HuH-7.5 (cell line): ENCODE measurements at regions not wholly inside any gene's neighbourhood (a gene's known extent, or its start where the extent isn't known, plus 50 kb on each side); places are given as distances from the start of the nearest gene placed in this dataset.

Experiments used
- DNase-seq: peaks from one replicate; pipeline ENCODE4 v3.0.0; 2011; ENCODE audit warnings: low spot score

DNA sequence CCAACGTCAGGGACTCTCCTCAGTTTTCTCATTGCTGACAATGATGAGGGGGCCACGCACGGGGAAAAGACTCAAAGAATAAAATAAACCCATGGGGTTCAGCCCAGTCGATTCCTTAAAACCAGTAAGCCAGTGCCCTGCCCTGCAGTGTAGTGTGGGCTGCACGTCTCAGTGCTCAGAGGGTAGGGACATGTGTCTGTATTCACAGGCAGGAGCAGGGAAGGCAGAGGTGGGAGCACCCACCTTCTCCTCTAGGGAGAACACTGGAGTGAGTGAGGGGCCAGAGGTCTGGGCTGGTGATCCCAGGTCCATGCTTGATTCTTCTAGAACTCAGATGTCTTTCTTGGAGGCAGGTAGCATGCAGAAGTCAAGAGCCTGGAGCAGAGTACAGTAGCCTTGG lies 303.6 kb downstream of the MATN1 start:
- DNase-seq: no peak

DNA sequence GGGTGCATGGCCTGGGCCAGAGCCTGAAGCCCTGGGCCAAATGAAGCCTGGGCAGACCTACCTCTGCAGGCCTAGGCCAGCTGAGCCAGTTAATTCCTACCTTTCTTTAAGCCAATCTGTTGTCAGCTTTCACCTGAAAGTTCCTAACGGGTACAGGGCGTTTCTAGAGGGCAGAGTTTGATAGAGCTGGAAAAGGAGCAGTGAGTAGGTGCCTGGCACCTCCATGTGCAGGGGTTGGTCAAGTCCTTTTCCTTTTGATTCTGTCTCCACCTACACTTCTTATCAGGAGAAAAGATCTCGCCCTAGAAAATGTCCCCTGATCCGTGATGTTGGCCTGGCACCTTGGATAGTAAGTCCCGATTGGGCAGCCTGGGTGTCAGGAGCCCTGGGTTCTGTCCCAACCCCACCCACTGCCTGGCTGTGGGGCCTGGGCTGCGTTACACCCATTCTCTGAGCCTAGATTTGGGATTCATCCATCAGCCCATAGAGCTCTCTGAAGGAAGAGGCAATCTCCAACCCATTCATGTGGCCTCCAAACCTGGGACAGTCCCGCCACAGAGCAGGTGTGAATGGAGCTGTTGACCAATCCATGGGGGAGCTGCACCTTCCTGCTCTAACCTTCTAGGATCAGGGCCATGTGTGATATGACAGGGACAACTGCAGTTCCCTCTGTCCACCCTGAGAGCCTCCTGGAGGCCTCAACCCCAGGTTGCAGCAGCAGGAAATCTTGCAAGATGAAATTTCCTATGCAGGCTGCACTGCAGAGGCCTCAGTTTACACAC lies 304.3 kb downstream of the MATN1 start:
- no peak for DNase-seq

DNA sequence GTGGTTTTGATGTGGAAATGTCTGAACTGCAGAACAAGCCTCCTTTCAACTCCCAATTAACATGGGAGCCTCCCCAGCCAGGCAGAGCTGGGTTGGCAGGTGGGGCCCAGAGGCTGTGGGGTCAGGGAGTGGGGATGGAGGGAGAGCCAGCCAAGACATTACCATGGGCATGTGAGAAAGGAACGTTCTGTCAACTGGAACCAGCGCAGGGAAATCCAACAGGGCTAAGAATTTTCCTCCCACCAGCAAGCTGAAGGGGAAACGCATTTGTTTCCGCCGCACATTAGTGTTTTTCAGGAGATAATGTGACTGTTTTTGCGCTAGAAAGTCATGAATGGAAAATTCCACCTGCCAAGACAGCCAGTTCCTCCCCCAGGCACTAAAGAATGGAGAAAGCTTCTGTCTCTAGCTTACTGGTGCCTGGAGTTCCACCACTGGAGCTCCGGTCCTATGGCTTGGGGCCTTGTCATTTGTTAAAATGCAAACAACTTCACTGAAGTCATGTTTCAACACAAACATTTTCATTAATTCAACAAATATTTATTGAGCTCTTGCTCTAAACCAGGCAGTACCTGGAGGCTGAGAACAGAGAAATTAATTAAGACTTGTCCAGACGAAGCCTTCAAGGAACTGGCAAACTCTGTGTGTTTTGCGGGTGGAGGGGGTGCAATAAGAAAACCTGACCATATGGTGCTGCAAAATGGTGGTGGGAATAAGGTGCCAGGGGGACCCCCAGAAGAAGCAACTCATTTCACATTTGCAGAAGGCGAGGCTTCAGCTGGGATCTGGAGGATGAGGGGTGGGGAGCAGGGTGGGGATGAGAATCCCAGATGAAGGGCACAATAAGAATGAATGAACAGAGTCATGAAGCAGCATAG lies 305.1 kb downstream of the MATN1 start:
- no peak for DNase-seq

DNA sequence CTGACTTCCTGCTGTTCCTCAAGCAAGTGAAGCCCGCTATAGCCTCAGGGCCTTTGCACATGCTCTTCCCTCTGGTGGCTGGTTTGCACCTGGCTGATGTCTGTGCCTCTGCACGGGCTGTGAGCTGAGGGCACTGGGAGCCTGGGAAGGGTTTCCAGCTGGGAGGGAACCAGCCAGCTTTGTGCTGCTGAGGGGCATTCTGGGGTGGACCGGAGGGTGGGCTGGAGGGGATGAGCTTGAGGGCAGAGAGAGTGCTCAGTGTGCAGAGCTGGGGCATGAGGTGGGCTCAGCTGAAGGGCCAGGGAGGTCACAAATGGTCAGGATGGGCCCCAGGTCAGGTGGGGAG lies 305.7 kb downstream of the MATN1 start:
- DNase-seq: no peak

DNA sequence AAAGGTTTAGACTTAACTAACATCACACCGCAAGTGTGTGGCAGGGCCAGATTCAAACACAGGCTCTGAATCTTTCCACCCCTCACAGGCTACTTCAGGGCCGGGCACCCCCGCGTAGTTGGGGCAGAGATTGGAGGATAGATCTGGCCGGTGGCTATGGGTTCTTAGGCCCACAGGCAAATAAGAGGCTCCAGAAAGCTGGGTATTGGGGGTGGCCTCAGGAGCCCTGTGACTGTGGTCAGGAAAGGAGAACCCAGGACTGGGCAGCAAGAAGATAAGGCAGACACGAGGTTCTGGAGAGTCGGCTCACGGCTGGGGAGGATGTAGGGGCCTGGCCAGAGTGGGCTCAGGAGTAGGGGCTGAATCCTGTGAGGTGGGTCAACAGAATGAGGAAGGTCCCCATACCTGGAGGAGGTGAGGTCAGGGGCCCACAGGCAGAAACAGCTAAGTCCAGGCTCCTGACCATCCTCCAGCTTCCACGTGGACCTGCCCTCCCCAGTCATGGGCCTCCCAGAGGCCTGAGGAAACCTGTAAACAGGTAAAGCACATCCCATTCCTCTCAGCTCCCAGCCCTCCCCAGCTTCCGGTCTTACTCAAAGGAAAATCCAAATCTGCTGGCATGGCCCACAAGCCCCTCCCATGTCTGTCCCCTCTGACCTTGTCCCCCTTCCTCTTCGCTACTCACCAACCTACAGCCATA lies 306.2 kb downstream of the MATN1 start:
- no peak for DNase-seq

DNA sequence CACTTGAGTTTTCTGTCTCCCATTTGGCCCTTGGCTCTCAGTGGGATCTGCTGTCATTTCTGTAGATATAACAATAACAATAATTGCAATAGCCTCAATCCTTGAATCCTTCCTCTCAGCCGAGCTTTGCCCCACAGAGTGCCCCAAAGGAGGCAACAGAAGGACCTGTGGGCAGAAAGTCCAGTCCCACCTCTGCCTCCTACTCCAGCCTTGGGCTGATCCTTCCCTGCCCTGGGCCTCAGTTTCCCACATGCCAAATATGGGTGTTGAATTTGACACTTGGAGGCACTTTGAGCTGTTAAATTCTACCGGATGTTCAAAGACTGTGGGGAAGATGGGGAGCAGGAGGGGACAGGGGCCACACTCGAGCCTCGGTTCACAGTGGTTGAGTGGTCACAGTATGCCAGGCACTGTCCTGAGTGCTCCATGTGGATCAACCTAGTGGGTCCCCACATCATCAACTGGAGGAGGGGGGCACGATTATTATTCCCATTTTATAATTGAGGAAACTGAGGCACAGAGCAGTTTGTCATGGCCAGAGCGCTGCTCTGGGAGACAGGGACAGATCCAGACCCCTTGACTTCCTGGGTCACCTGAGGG lies 307.1 kb downstream of the MATN1 start:
- DNase-seq: no peak

DNA sequence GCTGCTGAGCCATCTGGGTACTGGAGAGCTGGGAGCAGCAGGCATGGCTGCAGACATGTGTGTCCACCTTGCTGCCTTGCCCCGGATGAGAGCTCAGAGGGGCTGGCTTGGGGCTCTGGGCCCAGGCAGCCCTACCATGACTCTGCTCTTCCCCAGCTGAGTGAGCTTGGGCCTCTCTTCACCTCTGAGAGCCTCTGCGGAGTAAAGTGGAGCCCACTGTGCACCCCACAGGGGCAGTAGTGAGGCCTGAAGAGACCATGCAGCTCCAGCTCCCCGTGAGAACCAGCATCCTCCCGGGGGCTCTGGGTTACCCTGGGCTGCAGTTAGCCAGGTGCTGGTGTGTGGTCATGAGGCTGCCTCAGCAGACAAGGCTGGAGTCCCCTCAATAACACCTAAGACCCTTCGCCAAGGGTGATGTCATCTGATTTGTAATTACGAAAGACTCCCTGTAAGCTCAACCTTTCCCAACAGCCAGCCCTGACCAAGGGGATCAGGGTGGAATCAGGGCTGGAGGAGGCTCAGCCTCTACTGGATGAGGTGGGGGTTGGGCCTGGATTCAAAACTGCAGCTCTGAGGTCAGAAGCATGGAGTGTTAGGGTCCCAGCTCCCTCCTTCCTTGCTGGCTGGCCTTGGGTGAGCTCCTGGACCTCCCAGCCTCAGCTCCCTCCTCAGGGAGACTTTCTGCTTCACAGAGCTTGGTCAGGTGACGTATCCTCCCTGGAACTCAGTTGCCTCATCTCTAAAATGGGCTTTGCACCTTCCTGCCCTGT lies 308.0 kb downstream of the MATN1 start:
- DNase-seq: no peak

DNA sequence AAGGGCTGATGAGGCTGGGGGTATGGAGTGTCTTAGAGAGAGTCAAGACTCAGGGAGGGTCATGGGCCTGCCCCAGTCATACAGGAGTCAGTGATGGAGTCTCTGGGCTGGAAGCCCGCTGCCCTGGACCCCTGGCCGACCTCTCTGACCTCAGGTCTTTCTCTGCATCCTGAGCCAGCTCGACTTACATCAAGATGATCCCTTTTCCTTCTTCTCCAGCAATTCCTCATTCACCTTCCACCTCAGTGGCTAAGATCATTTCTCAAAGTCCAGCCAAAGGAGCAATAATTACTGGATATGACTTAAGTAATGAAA lies 308.6 kb downstream of the MATN1 start:
- DNase-seq: no peak

DNA sequence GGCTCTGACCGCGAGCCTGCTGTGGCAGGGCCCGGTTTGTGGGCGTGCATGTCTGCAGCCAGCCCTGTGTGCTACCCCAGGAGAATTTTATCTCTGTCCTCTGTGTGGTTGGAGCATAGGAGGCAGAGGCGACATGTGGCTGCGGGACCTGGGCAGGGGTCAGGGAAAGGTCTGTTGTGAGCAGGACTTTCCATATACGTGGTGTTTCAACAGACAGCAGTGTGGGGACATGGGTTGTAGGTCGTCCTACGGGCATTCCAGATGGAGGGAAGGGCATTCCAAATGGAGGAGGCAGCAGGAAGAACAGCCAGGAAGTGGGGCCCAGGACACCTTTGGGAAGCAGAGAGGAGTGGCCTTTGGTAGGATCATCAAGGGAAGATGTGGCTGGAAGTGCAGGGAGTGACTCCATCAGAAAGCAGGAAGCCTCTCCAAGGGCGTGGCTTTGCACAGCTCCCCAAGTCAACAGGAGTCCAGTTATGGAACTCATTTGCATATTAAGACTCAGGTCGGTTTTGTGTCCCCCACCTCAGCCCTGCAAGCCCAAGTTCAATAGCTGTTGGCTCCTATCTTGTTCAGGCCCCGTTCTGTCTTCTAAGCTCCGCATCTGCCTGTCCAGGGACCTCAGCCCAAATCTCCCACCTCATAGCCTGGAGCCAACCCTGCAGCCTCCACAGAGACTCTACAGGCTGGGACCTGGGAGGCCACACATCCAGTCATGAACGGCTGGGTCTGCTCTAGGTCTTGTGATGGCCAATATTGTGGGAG lies 309.1 kb downstream of the MATN1 start:
- no peak for DNase-seq

DNA sequence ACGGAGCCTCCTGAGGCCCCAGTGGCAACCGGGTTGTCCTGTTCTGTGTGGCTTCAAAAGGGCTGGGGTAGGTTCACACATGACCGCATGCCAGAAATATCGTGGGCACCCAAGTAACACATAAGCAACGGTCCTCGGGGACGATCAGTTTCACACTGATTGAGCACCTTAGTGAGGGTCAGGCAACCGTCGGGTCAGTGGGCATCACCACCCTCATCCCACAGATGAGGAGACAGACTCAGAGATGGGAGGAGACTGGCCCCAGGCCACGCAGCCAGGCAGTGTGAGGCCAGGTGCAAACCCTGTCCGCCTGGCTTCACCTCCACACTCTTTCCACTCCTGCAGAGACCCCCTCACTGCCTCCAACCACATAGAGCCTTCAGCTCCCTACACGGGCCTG lies 309.8 kb downstream of the MATN1 start:
- DNase-seq: no peak

DNA sequence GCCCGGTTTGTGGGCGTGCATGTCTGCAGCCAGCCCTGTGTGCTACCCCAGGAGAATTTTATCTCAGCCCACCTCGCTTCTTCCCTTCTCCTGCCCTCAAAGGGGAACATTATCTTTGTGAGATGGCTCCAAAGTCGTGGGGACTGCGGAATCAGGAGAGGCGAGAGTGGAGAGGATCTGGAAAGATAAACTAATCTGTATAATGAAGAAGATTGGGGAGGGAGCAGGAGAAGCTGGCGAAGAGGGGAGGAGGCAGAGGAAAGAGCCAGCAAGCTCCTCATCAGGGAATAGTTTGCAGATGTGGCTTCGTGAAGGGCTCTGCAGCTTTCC lies 310.3 kb downstream of the MATN1 start:
- no peak for DNase-seq

DNA sequence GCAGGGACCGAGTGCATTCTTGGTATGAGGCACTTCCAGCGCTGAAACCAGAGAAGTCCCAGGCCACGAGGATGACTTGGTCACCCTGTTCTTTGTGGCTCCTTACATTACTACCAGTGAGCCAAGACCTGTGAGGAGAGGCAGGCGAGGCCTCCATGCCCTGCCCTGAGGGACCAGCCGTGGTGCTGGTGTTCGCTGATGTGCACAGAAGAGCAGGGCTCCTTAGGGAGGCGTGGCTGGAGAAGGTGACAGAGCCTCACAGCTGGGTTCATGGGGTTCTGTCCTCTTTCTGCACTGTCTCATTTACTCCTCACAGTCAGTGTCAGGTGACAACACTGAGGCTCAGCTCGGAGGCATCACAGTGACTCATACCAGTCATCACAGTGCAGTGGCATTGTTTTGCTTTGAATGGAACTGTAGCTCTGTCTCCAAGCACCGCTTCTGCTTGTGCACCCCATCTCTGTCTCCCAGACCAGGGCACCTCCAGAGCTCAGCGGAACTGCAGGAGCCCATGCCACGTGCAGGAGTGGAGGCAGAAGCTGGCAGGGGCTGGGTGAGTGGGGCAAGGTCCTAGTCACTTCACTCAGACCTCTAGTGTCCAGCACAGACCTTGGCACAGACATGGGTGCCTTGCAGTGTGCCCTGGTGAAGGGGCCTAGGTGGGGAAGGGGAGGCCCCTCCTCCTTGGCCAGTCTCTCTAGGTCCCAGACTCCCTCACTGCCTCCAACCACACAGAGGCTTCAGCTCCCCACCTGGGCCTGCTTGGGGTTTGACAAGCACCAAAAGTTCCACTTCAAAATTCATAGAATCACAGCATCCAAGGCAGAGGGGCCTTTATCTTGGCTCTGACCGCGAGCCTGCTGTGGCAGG lies 310.9 kb downstream of the MATN1 start:
- no peak for DNase-seq

DNA sequence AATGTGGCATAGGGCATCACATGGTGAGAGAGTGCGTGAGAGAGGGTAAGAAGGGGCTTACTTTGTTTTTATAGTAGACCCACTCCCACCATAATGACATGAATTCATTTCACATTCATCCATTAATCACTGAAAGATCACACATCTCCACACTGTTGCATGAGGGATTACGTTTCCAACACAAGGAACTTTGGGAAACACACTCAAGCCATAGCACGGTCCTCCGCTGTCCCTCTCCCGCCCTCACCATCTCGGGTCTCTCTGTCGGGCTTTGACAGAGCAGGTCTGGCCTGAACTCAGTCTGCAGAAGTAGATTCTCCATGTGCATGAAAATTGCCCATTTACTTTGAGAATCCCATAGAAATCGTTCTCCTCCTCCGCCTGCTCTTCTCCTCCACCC lies 312.2 kb downstream of the MATN1 start:
- DNase-seq: no peak

DNA sequence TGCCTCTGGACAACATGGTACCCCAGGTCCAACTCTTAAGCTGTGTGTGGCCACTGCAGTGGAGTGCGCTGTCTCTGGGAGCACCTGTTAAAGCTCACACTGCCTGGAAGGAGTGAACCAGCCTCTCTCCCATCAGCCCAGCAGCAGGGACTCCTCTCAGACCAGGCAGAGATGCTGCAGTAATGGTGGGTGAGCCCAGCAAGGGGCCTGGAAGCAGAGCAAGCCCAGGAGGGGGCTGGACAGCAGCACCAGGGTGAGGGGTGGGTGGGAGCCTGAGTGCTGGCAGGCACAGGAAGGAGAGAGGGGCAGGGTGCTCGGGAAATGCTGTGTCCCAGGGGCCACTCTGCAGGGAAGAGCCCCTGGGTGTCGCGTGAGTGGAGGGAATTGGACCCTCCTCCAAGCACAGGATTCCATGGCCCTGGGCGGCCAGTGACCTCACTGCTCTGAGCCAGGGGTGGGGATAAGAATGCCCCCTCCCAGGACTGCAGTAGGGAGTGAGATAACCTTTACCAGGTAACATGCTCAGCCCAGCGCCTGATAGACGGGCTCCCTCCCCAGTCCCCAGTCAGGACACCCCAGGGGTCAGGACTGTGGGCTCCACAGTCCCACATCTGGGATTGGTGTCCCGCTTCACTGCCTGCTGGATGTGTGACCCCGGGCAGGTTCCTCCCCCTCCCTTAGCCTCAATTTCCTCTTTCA lies 313.1 kb downstream of the MATN1 start:
- DNase-seq: no peak

DNA sequence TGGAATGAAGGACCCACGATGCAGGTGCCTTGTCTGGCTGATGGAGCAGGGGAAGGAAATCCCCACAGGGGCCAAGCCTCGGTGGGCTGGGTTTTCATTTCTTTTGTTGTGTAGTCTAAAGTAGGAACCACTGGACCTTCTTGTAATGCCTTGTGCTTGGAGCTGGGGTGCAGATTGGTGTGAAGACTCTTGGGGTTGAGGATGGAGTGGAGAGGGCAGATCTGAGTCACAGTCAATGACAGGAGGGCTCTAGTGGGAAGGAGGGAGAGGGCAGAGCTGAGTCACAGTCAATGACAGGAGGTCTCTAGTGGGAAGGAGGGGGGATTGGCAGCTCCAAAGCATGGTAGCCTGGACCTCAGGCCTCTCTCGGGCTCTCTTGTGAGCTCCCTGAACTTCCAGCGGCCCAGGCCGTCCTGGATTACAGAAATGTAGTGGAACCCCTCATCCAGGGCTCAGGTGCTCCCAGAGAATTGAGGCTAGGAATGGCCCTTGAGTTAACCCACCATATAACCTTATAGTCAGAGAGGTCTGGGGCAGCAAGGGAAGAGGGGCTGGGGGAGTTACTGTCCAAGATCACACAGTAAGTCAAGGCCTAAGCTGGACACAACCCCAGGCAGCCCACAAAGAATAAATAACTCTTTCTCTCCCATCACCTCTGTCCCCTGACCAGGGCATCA lies 313.8 kb downstream of the MATN1 start:
- DNase-seq: no peak

DNA sequence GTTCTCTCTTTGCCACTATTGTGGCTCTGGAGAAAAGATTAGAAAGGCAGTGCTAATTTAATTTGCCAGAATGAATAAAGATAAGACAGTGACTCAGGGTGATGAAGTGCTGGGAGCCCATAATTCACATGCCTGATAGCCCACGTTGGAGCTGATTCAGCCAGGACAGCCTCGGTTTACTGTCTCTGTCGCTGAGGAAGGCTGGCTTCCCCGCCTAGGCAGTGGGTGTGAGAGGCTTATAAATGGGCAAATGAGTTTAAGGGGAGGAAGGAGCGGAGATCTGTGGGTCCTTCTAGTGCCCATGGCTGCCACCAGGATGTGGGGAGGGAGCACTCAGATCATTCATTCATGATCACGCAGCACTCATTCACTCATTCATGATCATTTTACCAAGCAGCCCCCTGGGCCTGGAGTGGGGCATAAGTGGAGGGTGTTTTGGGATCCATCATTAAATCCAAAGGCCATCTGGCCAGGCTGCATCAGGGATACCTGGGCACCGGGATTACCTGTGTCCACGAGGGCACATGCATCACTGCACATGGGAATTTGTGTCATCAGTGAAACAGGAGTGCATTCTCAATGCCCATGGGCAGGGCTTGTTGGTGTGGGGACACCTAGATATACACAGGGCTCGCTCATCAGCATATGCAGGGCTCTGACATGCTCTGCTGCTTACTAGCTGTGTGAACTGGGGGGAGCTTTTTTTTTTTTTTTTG lies 315.4 kb downstream of the MATN1 start:
- DNase-seq: no peak

DNA sequence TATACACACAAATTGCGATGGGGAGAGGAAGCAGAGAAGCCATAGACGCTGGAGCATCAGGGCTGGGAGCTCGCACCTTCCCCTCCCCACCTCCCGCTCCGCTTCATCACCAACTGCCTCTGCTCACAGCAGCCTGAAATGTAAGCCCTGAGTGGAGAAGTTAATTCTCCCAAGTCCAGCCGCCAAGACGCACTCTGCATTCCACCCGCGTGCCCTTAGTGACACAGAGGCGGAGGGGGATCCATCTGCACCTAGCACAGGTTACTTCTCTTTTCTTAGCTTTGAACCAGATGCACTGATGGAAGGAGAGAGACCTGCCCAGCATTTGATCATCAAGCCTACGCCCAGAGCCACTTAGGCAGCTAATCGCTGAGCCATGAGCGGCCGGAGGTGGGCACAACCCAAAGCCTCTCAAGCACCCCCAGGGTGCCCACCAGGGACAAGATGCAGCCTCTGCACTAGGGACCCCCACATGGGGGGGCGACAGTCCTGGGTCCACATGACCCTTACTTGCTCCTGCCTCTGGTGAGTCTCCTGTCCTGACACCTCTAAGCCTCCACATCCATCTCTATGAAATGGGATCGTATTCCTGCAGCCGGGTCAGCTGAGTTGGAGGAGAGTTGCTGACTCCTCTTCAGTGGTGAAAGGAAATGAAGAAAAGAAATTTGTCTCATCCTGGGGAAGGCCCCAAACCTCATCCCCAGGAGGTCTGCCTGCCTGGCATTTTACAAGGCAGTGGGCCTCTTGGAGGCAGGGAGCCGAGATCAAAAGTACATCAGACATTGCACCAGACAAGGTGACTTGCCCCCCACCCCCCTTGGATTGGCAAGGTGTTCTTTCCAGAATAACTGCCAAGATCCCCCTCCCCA lies 316.2 kb downstream of the MATN1 start:
- DNase-seq: no peak
